MV-4-11 (cell line): ENCODE measurements at regions not wholly inside any gene's neighbourhood (a gene's known extent, or its start where the extent isn't known, plus 50 kb on each side); places are given as distances from the start of the nearest gene placed in this dataset.
"Not testable (repeated sequence)": the region's sequence is repeated elsewhere in the genome, so short reads cannot be mapped to it uniquely, and the experiment has no call there.

Experiments used
- DNase-seq: peaks from one replicate; lab custom pipeline; 2025; lab: John Stamatoyannopoulos, UW

DNA sequence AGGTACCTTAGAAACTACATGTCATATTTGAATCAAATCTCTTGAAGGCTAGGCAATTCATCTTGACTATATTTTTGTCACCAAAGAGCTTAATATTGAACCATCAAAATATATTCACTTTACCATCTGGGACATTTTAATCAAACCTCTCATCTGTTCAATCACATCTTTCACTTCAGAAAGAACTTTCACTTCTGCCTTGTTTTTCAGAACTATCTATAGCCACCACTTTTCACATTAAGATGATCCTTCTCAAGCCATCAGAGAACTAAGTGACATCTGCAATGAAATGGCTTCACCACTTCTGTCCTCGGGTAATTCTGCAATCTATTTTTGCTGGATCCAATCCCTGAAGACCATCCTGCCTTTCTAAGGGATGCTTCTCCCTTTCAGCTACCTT lies 57.8 kb downstream of the OR2B2 start:
- DNase-seq = peak; percentile 17

DNA sequence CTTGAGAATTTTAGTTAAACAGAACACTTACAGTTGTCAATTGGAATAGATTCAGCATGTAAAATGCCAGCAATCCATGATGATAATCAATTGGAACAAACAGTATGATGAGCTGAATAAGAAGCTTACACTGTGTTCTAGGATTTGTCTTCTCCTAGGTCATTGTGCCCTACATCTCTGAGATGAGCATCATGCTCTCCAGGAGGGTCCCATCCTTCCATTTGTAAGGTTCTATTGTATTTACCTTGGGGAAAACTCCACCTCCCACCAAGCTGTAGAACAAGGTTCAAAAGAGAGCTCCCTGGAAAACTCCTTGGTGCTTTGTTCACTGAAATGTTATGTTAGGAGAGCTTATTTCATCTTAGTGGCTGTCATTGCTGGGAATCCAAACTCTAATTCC lies 60.8 kb downstream of the OR2B2 start:
- DNase-seq = no peak

DNA sequence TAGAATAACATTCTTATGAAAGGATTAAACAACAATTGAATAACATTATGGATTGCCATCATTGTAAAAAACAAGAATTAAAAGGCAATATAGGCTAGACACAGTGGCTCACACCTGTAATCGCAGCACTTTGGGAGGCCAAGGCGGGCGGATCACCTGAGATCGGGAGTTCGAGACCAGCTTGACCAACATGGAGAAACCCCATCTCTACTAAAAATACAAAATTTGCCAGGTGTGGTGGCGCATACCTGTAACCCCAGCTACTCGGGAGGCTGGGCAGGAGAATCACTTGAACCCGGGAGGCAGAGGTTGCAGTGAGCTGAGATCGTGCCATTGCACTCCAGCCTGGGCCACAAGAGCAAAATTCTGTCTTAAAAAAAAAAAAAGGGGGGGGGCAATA lies 63.2 kb downstream of the OR2B2 start:
- not testable (repeated sequence) for DNase-seq

DNA sequence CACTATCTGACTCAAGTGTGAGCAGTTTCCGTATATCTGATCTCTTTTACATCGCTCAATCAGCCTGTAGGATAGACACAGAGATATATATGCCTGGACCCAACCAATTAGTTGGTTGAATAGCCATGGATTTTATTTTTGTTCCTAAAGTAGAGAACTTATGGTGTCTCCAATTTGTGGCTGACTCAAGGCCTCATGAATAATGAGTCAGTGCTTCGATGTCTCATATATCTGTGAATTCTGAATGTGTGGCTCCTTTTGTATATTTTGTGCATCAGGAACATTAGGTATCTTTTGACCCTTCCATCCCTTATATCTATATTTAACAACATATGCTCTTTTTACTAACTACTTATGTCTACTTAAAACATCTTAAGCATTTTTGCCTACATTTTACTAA lies 64.5 kb downstream of the OR2B2 start:
- no peak for DNase-seq

DNA sequence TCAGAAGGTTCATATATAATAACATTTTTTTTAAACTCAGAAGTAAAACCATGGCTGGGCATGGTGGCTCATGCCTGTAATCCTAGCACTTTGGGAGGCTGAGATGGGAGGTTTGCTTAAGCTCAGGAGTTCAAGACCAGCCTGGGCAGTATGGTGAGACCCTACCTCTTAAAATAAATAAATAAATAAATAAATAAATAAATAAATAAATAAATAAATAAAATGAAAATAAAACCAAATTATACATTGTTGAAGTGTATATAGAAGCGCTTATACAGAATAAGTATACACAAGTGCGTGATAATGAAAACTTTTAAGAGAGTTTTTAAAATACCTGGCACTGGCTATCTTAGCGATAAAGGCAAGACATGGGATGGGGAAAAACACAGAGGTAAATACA lies 71.6 kb downstream of the OR2B2 start:
- no peak for DNase-seq

DNA sequence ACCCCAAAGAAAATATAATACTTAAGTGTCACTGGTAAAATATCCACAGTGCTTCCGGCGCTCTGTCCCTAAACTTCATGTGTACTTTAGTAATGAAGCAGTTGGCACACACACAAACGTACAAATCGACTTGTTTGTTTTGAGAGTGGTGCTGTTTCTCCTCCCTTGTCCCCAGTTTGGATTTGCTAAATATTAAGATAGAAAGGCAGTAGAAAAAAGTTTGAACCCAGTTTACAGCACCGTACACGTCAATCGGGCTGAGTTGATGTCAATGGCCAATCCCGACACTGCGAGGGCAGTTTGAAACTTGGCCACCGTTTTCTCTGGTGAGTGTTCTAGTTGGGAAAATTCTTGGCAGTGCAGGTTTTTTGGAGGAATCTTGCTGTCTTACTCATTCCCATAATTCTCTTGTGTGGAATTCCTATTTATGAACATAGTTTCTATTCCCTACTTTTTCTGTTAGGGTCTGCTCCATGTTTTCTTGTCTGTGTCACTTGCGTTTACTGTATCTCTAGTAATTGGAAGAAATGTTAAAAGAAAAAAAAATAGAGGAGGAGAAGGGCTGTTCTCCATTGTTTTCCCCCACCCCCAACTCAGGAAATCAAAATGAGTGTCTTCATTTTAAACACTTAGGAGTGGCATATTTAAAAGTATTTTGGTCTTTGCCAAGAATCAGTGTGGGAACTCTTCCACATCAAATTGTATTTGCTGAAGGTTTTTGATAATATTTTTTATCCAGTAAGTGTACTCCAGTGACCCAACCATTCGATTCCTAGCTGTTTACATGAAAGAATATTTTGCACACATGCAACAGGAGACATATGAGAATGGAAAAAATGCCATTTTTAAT lies 72.3 kb downstream of the OR2B2 start:
- DNase-seq = peak; percentile 45

DNA sequence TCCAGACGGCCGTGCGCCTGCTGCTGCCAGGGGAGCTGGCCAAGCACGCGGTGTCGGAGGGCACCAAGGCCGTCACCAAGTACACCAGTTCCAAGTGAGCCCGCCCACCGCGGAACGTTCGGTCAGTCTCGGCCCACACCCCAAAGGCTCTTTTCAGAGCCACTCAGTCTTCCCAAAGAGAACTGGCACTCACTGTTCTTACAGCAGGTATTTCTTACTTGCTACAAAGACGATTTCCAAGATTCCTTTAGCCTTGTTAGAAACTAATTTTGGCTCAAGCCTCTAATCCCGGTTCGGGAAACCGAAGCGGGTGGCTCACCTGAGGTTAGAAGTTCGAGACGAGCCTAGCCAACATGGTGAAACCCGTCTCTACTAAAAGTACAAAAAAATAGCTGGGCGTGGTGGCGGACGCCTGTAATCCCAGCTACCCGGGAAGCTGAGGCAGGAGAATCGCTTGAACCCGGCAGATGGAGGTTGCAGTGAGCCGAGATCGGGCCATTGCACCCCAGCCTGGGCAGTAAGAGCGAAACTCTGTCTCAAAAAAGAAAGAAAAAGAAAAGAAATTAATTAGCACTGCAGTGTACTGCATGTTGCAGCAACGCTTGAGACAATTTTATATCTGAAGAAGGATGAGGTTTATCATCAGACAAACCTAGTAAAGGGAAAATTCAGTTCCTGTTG lies 73.1 kb downstream of the OR2B2 start:
- no peak for DNase-seq

DNA sequence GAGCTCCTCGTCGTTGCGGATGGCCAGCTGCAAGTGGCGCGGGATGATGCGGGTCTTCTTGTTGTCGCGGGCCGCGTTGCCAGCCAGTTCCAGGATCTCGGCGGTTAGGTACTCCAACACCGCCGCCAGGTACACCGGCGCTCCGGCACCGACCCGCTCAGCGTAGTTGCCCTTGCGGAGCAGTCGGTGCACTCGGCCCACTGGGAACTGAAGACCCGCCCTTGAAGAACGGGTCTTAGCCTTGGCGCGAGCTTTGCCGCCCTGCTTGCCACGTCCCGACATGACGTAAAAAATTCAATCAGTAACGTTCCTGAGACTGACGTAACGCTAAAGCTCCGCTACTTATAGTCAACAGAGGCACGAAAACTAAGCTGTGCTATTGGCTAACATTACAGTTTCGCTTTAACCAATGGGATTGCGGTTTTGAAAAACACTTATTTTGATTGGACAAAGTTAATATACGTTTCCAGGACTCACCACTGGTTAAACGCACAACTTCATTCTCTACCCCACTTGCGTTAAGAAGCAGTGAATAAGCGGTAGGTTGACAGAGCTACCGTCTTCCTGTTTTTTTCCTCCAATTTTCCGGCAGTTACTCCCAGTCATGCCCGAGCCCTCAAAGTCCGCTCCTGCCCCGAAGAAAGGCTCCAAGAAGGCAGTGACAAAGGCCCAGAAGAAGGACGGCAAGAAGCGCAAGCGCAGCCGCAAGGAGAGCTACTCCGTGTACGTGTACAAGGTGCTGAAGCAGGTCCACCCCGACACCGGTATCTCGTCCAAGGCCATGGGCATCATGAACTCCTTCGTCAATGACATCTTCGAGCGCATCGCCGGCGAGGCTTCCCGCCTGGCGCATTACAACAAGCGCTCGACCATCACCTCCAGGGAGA lies 73.9 kb downstream of the OR2B2 start:
- peak; percentile 99 for DNase-seq

DNA sequence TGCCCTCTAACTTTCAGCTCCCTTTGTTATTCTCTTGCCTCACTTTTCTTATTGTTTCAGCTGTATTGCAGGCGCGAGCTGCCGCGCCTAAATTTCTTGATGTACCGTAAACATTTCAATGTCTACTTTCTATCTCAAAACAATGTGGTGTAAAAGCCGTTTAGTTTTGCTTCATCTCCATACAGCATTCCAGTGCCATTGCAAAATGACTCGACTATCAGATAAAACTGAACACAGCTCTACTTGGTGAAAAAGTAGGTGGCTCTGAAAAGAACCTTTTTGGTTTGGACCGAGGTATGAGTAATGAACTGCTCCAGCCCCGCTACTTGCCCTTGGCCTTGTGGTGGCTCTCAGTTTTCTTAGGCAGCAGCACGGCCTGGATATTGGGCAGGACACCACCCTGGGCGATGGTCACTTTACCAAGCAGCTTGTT lies 74.6 kb downstream of the OR2B2 start:
- no peak for DNase-seq

DNA sequence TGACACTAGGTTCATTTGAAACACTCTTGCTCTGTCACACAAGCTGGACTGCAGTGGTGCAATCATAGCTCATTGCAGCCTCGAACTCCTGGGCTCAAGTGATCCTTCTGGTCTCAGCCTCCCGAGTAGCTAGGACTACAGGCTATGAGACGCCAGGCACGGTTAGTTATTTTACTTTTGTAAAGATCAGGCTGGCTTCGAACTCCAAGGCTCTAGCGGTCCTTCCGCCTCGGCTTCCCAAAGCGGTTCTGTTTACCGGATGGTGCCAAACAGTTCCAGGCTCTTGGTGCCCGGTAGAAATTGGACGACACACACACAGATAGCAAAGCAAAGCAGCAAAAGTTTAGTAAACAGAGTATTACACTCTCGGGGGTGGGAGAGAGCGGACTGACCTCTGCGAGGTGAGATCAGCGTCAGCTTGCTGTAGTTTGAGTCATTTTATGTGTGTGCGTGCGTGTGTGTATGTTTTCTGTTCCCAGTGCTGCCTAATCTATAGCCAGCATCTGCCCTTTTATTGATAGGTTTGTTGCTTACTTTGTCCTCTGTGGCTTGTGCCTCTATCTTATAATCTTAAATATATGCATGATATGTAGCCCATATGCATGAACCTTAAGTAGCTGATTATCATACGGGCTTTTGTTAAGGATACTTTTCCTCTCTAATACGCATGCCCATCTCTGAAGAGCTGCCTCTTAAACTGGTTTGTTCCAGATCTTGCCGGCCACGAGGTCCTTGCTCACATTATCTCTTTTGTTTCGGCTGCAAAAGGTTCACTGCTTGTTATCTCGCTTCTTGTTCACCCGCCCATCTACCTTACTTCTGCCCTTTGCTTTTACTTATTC lies 75.2 kb downstream of the OR2B2 start:
- DNase-seq = peak; percentile 88

DNA sequence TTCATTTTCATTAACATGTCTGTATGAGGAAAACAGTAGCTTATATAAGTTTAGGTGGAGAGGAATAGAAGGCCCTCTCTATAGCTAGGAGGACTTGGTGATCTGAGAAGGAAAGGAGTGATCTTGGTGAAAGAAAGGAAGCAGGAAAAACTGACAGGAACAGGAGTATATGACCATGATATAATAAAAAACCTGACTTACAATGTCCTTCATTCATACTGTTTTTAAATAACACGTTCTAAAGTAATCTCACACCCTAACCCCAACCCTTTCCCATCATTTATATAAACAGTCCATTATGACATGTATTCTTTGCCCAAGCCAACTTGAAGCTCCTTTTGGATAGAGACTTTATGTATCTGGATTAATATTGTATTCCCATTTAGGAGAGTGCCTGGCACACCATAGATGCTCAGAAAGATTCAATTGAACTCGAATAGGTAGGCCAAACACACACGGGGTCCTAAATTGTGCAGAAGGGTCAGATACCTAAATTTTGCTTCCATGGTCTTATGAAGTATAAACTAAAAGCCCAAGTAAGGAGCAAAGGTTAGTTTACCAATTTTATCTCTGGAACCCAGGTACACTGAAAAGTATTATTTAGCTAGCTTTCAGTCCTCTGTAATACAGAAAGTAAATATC lies 75.9 kb downstream of the OR2B2 start:
- no peak for DNase-seq

DNA sequence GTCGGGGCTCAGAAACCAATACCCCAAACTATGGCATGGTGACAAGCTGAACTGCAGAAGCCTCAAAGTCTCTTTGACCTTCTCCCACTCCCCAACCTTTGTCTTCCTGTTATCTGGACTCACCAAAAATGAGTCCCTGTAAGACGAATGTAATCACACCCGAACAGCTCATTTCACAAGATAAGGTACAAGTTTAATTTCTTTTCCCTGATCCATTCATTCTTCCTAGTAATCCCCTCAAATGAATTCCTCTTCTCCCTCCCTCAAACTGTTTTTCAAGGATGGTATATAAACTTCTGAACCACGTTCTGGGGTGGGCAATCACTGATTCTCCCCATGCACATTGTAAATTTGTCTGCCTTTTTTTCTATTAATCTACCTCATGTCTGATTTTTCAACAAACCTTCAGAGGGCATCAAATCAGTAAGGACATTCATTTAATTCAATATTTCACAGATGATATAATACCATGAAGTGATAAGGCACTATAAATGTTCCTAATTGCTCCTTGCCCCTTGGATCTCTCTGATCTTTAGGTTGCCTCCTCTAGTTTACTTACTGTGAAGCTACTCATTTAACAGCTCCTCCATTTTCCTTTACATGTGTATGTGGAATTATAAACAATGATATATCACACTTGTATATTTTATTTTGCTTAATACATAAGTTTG lies 77.2 kb downstream of the OR2B2 start:
- DNase-seq = no peak

DNA sequence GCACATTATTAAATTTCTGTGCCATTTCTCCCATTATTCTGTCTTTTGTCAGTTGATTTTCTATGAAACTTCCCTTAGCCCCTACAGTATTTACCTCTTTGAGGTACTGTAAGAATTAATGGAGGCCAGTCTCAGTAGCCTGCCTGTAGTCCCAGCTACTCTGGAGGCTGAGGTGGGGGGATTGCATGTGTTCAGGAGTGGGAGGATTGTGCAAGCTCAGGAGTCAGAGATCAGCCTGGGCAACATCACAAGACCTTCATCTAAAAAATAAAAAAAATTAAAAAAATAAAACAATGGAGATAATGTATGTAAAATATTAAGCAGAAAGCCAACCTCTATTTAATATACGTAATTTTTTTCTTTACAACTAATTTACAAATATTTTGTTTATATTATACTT lies 77.8 kb downstream of the OR2B2 start:
- no peak for DNase-seq

DNA sequence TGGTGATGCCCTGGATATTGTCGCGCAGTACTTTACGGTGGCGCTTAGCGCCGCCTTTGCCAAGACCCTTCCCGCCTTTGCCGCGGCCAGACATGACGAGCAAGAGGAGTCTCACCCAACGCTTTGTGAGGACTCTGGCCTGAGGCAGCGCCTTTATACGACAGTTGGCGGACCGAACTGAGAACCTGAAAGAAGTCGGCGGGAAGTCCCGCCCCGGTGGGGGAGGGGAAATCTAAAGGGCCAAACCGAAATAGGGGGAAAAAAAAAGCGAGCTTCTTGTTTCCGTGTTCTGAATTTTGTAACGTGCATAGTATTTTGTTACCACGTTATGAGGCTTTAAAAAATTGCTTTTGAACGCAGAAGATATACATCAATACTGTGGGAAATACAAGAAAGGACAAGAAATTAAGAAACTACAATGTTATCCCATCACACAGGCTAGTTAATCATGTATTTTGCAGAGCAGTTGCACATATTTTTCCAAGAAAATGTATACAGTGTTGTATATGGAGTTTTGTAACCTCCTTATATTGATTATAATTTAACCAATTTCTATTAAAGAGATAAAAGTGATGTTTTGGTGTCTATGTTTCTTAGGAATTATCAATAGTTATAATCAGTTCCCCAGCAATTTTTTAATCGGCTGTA lies 80.6 kb downstream of the OR2B2 start:
- DNase-seq = peak; percentile 86

DNA sequence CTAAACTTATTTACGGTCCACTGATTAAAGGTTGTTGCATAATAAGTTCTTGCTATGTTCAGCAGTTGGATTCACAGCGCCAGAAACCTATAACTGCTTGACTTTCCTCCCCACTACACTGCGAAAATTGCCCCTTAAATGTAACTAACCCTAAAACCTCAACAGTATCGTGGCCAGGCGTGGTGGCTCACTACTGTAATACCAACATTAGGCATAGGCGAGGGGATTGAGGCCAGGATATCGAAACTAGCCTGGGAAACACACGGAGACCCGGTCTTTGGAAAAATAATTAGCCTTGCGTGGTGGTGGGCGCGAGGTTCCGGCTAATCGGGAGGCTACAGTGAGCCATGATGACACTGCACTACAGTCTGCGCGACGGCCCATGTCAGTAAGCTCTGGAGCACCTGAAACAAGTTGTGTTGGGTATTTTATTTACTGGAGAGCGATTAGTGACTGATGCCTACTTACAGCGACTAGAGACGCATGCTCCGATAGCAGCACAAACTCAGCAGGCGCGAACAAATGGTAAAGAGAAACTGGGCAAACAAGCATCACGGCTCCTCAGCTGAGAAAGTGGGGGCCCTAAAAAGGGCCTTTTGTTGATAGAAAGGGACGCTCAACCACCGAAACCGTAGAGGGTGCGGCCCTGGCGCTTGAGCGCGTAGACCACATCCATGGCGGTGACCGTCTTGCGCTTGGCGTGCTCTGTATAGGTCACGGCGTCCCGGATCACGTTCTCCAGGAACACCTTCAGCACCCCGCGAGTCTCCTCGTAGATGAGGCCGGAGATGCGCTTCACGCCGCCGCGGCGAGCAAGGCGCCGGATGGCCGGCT lies 81.4 kb downstream of the OR2B2 start:
- DNase-seq = peak; percentile 82

DNA sequence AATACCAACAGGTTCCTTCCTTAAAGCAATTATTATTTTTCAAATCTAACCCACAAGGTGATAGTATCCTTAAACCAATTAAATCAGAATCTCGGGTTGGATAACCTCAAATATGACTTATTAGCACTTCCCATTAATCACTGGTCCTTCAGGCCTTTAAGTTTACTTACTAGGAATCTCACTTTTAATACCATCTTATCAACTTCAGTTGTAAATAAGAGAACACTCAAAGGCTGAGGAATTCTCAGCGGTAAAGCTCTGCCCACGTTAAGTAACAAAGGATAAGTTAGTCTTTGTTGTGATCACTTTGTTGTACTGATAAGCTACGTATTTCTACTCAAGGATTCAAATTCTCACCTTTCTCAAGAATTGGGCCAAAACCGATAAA lies 82.0 kb downstream of the OR2B2 start:
- DNase-seq = no peak

DNA sequence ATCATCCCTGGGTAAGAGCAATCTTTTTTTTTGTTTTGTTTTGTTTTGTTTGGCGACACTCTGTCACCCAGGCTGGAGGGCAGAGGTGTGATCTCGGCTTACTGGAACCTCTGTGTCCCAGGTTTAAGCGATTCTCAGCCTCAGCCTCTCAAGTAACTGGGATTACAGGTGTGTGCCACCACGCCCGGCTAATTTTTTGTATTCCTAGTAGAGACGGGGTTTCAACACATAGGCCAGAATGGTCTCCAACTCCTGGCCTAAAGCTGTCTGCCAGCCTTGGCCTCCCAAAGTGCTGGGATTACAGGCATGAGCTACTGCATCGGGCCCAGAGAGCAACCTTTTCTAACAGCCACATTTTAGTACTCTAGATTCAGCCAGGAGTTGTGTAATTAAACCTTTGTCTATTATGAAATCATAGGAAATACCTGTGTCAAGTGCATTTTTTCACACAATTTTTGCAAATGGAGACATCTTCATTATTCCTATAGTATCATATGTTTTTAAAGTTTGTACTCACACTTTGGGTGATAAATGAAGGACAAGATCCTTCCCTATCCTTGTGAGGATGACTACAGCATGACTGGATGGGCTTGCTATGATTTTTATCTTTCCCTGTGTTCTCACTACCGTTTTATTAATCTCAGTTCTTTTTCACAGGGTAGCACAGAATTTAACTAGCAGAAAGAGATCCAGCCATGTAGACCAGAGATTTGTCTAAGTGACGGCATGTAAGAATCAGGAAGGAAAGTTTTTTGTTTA lies 82.6 kb downstream of the OR2B2 start:
- no peak for DNase-seq

DNA sequence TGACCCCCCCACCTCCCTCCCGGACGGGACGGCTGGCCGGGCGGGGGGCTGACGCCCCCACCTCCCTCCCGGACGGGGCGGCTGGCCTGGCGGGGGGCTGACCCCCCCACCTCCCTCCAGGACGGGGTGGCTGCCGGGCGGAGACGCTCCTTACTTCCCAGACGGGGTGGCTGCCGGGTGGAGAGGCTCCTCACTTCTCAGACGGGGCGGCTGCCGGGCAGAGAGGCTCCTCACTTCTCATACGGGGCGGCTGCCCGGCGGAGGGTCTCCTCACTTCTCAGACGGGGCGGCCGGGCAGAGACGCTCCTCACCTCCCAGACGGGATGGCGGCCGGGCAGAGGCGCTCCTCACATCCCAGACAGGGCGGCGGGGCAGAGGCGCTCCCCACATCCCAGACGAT lies 84.7 kb downstream of the OR2B2 start:
- not testable (repeated sequence) for DNase-seq
